ENCODE measurements at regions not wholly inside any gene's neighbourhood (a gene's known extent, or its start where the extent isn't known, plus 50 kb on each side); places are given as distances from the start of the nearest gene placed in this dataset.

GRCh38 chr1:181314010-181314409 is 169.3 kb upstream of the CACNA1E start:
- TF ChIP-seq GATA3 (IDR thresholded peaks at IDR 0.05; ENCODE audit: low read depth, low read length): no peak
- no peak for TF ChIP-seq GATA2 (IDR thresholded peaks at IDR 0.05; ENCODE audit: low read depth, low read length)

- TF ChIP-seq GATA3 (IDR thresholded peaks at IDR 0.05; ENCODE audit: low read depth, low read length): no peak
- TF ChIP-seq GATA2 (IDR thresholded peaks at IDR 0.05; ENCODE audit: low read depth, low read length): no peak
These were observed 168.4 kb upstream of the CACNA1E start for GRCh38 chr1:181314959-181315358.

- TF ChIP-seq GATA3 (IDR thresholded peaks at IDR 0.05; ENCODE audit: low read depth, low read length): no peak
- TF ChIP-seq GATA2 (IDR thresholded peaks at IDR 0.05; ENCODE audit: low read depth, low read length): no peak
These were observed 165.9 kb upstream of the CACNA1E start for GRCh38 chr1:181317261-181317930.

- no peak for TF ChIP-seq GATA3 (IDR thresholded peaks at IDR 0.05; ENCODE audit: low read depth, low read length)
- TF ChIP-seq GATA2 (IDR thresholded peaks at IDR 0.05; ENCODE audit: low read depth, low read length): no peak
These were observed 165.1 kb upstream of the CACNA1E start for GRCh38 chr1:181318022-181318857.

GRCh38 chr1:181318858-181319235 is 164.5 kb upstream of the CACNA1E start:
- TF ChIP-seq GATA2 (IDR thresholded peaks at IDR 0.05; ENCODE audit: low read depth, low read length): no peak
- no peak for TF ChIP-seq GATA3 (IDR thresholded peaks at IDR 0.05; ENCODE audit: low read depth, low read length)

- TF ChIP-seq GATA3 (IDR thresholded peaks at IDR 0.05; ENCODE audit: low read depth, low read length): no peak
- no peak for TF ChIP-seq GATA2 (IDR thresholded peaks at IDR 0.05; ENCODE audit: low read depth, low read length)
These were observed 163.4 kb upstream of the CACNA1E start for GRCh38 chr1:181319907-181320306.

- TF ChIP-seq GATA3 (IDR thresholded peaks at IDR 0.05; ENCODE audit: low read depth, low read length) (no peak), GATA2 (IDR thresholded peaks at IDR 0.05; ENCODE audit: low read depth, low read length) (no peak)
These were observed 158.3 kb upstream of the CACNA1E start for GRCh38 chr1:181324797-181325616.

GRCh38 chr1:181326348-181326747 is 157.0 kb upstream of the CACNA1E start:
- TF ChIP-seq GATA2 (IDR thresholded peaks at IDR 0.05; ENCODE audit: low read depth, low read length) (no peak), GATA3 (IDR thresholded peaks at IDR 0.05; ENCODE audit: low read depth, low read length) (no peak)

GRCh38 chr1:181327796-181328195 is 155.5 kb upstream of the CACNA1E start:
- TF ChIP-seq GATA3 (IDR thresholded peaks at IDR 0.05; ENCODE audit: low read depth, low read length): no peak
- no peak for TF ChIP-seq GATA2 (IDR thresholded peaks at IDR 0.05; ENCODE audit: low read depth, low read length)

GRCh38 chr1:181334724-181335123 is 148.6 kb upstream of the CACNA1E start:
- TF ChIP-seq GATA3 (IDR thresholded peaks at IDR 0.05; ENCODE audit: low read depth, low read length) (no peak), GATA2 (IDR thresholded peaks at IDR 0.05; ENCODE audit: low read depth, low read length) (no peak)

GRCh38 chr1:181335631-181336030 is 147.7 kb upstream of the CACNA1E start:
- no peak for TF ChIP-seq GATA2 (IDR thresholded peaks at IDR 0.05; ENCODE audit: low read depth, low read length)
- TF ChIP-seq GATA3 (IDR thresholded peaks at IDR 0.05; ENCODE audit: low read depth, low read length): no peak

GRCh38 chr1:181341026-181341632 is 142.2 kb upstream of the CACNA1E start:
- TF ChIP-seq GATA2 (IDR thresholded peaks at IDR 0.05; ENCODE audit: low read depth, low read length) (no peak), GATA3 (IDR thresholded peaks at IDR 0.05; ENCODE audit: low read depth, low read length) (no peak)

GRCh38 chr1:181344091-181344490 is 139.2 kb upstream of the CACNA1E start:
- TF ChIP-seq GATA2 (IDR thresholded peaks at IDR 0.05; ENCODE audit: low read depth, low read length) (no peak), GATA3 (IDR thresholded peaks at IDR 0.05; ENCODE audit: low read depth, low read length) (no peak)

- TF ChIP-seq GATA3 (IDR thresholded peaks at IDR 0.05; ENCODE audit: low read depth, low read length): no peak
- no peak for TF ChIP-seq GATA2 (IDR thresholded peaks at IDR 0.05; ENCODE audit: low read depth, low read length)
These were observed 138.2 kb upstream of the CACNA1E start for GRCh38 chr1:181345146-181345545.

All from SH-SY5Y (cell line).